H9 (cell line): ENCODE measurements at regions not wholly inside any gene's neighbourhood (a gene's known extent, or its start where the extent isn't known, plus 50 kb on each side); places are given as distances from the start of the nearest gene placed in this dataset.

Source experiments
- DNase-seq: peaks from one replicate; pipeline ENCODE4 v3.0.0-alpha.2; 2017
- H2AFZ ChIP-seq: one replicate; pipeline ENCODE4 v1.6.1; 2013; ENCODE audit warnings: mild to moderate bottlenecking, low read length, control low read depth, moderate library complexity
- H2AK5ac ChIP-seq: 2 replicates; pipeline ENCODE4 v1.6.1; 2013; ENCODE audit warnings: low read length, control low read depth, mixed read lengths; ENCODE audit not compliant: insufficient read length
- H2BK120ac ChIP-seq: one replicate; pipeline ENCODE4 v1.6.1; 2013; ENCODE audit warnings: low read depth, mild to moderate bottlenecking, low read length, control low read depth, inconsistent platforms; ENCODE audit not compliant: poor library complexity, severe bottlenecking
- H2BK12ac ChIP-seq: 2 replicates; pipeline ENCODE4 v1.6.1; 2013; ENCODE audit warnings: low read length, control low read depth, mixed read lengths, low read depth; ENCODE audit not compliant: insufficient read length
- H2BK15ac ChIP-seq: 2 replicates; pipeline ENCODE4 v1.6.1; 2013; ENCODE audit warnings: low read depth, low read length, control low read depth
- H2BK20ac ChIP-seq: one replicate; pipeline ENCODE4 v1.6.1; 2013; ENCODE audit warnings: low read depth, mild to moderate bottlenecking, low read length, control low read depth, inconsistent platforms; ENCODE audit not compliant: poor library complexity, severe bottlenecking
- H2BK5ac ChIP-seq: 2 replicates; pipeline ENCODE4 v1.6.1; 2013; ENCODE audit warnings: low read length, control low read depth, mixed read lengths; ENCODE audit not compliant: insufficient read length
- H3K14ac ChIP-seq: 2 replicates; pipeline ENCODE4 v1.6.1; 2013; ENCODE audit warnings: low read length, control low read depth; ENCODE audit not compliant: insufficient read depth
- H3K18ac ChIP-seq: 2 replicates; pipeline ENCODE4 v1.6.1; 2013; ENCODE audit warnings: low read depth, mild to moderate bottlenecking, mixed read lengths, low read length, control low read depth; ENCODE audit not compliant: insufficient read length
- H3K23ac ChIP-seq: 2 replicates; pipeline ENCODE4 v1.6.1; 2013; ENCODE audit warnings: low read length, control low read depth, mixed read lengths, low read depth; ENCODE audit not compliant: insufficient read length
- H3K23me2 ChIP-seq: 2 replicates; pipeline ENCODE4 v1.6.1; 2013; ENCODE audit warnings: low read depth, mild to moderate bottlenecking, mixed read lengths, low read length, control low read depth; ENCODE audit not compliant: insufficient read length, poor library complexity, severe bottlenecking
- H3K27ac ChIP-seq: 2 replicates; pipeline ENCODE4 v1.5.1; 2013; ENCODE audit warnings: low read length, control low read depth, mixed read lengths, low read depth; ENCODE audit not compliant: insufficient read length
- H3K27me3 ChIP-seq: 2 replicates; pipeline ENCODE4 v1.6.1; 2013; ENCODE audit warnings: low read length, control low read depth, inconsistent platforms; ENCODE audit not compliant: insufficient read depth
- H3K4ac ChIP-seq: 2 replicates; pipeline ENCODE4 v1.6.1; 2013; ENCODE audit warnings: low read depth, mild to moderate bottlenecking, control low read depth, inconsistent platforms, low read length, moderate library complexity
- H3K4me1 ChIP-seq: 2 replicates; pipeline ENCODE4 v1.6.1; 2013; ENCODE audit warnings: low read length, control low read depth, inconsistent platforms; ENCODE audit not compliant: insufficient read depth
- H3K4me2 ChIP-seq: 2 replicates; pipeline ENCODE4 v1.6.1; 2013; ENCODE audit warnings: low read length, control low read depth, mixed read lengths; ENCODE audit not compliant: insufficient read length, insufficient read depth
- H3K56ac ChIP-seq: 2 replicates; pipeline ENCODE4 v1.6.1; 2013; ENCODE audit warnings: low read depth, mild to moderate bottlenecking, mixed read lengths, low read length, control low read depth; ENCODE audit not compliant: insufficient read length
- H3K79me1 ChIP-seq: 2 replicates; pipeline ENCODE4 v1.6.1; 2013; ENCODE audit warnings: low read depth, mild to moderate bottlenecking, moderate library complexity, low read length, control low read depth, inconsistent platforms; ENCODE audit not compliant: insufficient read depth, poor library complexity, severe bottlenecking
- H3K79me2 ChIP-seq: 2 replicates; pipeline ENCODE4 v1.6.1; 2013; ENCODE audit warnings: low read length, control low read depth, inconsistent platforms; ENCODE audit not compliant: insufficient read depth
- H3K9ac ChIP-seq: 2 replicates; pipeline ENCODE4 v1.6.1; 2013; ENCODE audit warnings: low read length, control low read depth, mixed read lengths; ENCODE audit not compliant: insufficient read length; ENCODE audit errors: extremely low read depth
- H3K9me3 ChIP-seq: one replicate; pipeline ENCODE4 v1.6.1; 2013; ENCODE audit warnings: low read depth, low read length, inconsistent platforms; ENCODE audit not compliant: control insufficient read depth
- H3T11ph ChIP-seq: one replicate; pipeline ENCODE4 v1.6.1; 2013; ENCODE audit warnings: mild to moderate bottlenecking, low read length, control low read depth, inconsistent platforms
- H4K20me1 ChIP-seq: one replicate; pipeline ENCODE4 v1.6.1; 2013; ENCODE audit not compliant: control insufficient read depth, insufficient read length, insufficient read depth
- H4K5ac ChIP-seq: 2 replicates; pipeline ENCODE4 v1.6.1; 2013; ENCODE audit warnings: low read depth, mild to moderate bottlenecking, mixed read lengths, low read length, control low read depth; ENCODE audit not compliant: insufficient read length
- H4K8ac ChIP-seq: replicated peaks from 2 replicates; pipeline ENCODE4 v1.6.1; 2013; ENCODE audit warnings: low read length, control low read depth, mixed read lengths, low read depth; ENCODE audit not compliant: insufficient read length
- H4K91ac ChIP-seq: 2 replicates; pipeline ENCODE4 v1.6.1; 2013; ENCODE audit warnings: low read depth, mild to moderate bottlenecking, moderate library complexity, mixed read lengths, low read length, control low read depth; ENCODE audit not compliant: insufficient read length
- H3K27ac Mint-ChIP-seq, 3 experiments: 2 replicates in 2 of 3; 3 replicates in 1 of 3; pipeline ENCODE4 v1.8.0; 2020 to 2021; ENCODE audit warnings: mixed read lengths in 3 of 3, mild to moderate bottlenecking in 1 of 3, moderate library complexity in 1 of 3
- H3K27me3 Mint-ChIP-seq: 2 replicates; pipeline ENCODE4 v1.8.0; 2021; ENCODE audit warnings: low read depth, mild to moderate bottlenecking, moderate library complexity, mixed read lengths
- H3K36me3 Mint-ChIP-seq, 3 experiments: 2 replicates in 2 of 3; 3 replicates in 1 of 3; pipeline ENCODE4 v1.8.0; 2020 to 2021; ENCODE audit warnings: low read depth in 3 of 3, mixed read lengths in 3 of 3; ENCODE audit not compliant: insufficient read depth in 1 of 3
- H3K4me1 Mint-ChIP-seq, 2 experiments: 2 replicates each; pipeline ENCODE4 v1.8.0; 2020; ENCODE audit warnings: mixed read lengths in 2 of 2
- H3K4me3 Mint-ChIP-seq, 2 experiments: 2 replicates in 1 of 2; 3 replicates in 1 of 2; pipeline ENCODE4 v1.8.0; 2020 to 2021; ENCODE audit warnings: mild to moderate bottlenecking in 2 of 2, mixed read lengths in 2 of 2, moderate library complexity in 1 of 2
- H3K9me3 Mint-ChIP-seq, 2 experiments: 2 replicates in 1 of 2; 3 replicates in 1 of 2; pipeline ENCODE4 v1.8.0; 2020; ENCODE audit warnings: mild to moderate bottlenecking in 2 of 2, mixed read lengths in 2 of 2, moderate library complexity in 1 of 2
- WGBS: extraction: QIAGEN DNeasy Blood & Tissue Kit; methylation state at CpG from one replicate; pipeline ENCODE4 v1.1.7; 2013; ENCODE audit warnings: missing lambda C conversion rate, low lambda C conversion rate, mixed read lengths; ENCODE audit not compliant: insufficient read length; ENCODE audit errors: extremely low coverage; 5-methylcytosine and 5-hydroxymethylcytosine counted together
- TF ChIP-seq, protein P1 (sequence below): fragments of 200-600 bp; sonication (generic); conservative IDR thresholded peaks from 3 replicates; pipeline ENCODE4 v1.8.0; 2021; ENCODE audit warnings: antibody characterized with exemption, mild to moderate bottlenecking

DNA sequence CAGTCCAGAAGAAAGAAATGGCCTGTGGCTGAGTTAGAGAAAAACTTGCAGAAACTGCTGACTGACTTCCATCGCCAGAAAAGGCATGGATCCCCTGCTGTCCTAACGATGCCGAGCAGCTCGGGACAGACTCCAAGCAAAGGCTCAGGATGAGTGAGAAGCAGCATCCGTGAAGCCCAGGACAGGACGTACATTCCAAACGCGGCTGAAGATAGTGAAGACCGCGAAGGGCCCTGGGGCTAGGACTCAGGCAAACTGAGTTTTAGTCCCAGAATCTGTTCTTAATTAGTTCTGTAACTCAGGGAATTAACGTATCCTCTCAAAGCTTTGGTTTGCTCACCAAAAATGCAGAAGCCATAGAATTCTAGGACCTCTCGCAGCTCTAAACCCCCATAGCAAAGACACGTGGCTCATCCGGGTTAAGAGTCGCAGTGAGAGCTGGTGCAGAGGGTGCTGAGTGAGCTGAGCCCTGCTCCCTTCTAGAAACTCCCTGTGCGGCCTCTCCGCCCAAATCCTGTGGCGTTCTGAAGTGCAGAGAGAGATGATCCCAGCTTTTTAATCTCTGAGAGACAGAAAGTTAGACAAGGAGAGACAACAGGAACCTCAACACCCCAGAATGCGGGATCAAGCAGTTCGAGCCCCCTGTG lies 132.9 kb upstream of the THBS2 start:
- Histone ChIP-seq H3T11ph (no peak overlapping the region), H4K5ac (no peak overlapping the region), H3K4me2 (no peak overlapping the region), H3K79me2 (no peaks in the 10 kb centered on the region), H3K23me2 (no peaks in the 10 kb centered on the region), H3K79me1 (no peaks in the 10 kb centered on the region), H2BK120ac (no peak overlapping the region), H3K27ac (no peak overlapping the region), H4K91ac (no peak overlapping the region), H3K56ac (no peak overlapping the region), H3K9ac (no peak overlapping the region), H4K20me1 (no peaks in the 10 kb centered on the region), H2BK5ac (no peak overlapping the region), H3K14ac (no peak overlapping the region), H3K27me3 (no peaks in the 10 kb centered on the region), H4K8ac (no peak overlapping the region), H2BK20ac (no peak overlapping the region), H3K9me3 (no peaks in the 10 kb centered on the region), H3K4ac (no peak overlapping the region), H3K4me1 (no peaks in the 10 kb centered on the region), H2BK12ac (no peak overlapping the region), H3K23ac (no peak overlapping the region), H3K18ac (no peak overlapping the region), H2BK15ac (no peak overlapping the region), H2AK5ac (no peak overlapping the region), H2AFZ (no peak overlapping the region)
- no CpG with 5 or more reads among the region's 20 CpGs for WGBS
- peaks cover 8 to 9% of the 10 kb centered on the region in 2 experiments for H3K4me1 Mint-ChIP-seq
- H3K4me3 Mint-ChIP-seq: no peak overlapping the region
- no peak for DNase-seq
- TF ChIP-seq, protein P1, sequence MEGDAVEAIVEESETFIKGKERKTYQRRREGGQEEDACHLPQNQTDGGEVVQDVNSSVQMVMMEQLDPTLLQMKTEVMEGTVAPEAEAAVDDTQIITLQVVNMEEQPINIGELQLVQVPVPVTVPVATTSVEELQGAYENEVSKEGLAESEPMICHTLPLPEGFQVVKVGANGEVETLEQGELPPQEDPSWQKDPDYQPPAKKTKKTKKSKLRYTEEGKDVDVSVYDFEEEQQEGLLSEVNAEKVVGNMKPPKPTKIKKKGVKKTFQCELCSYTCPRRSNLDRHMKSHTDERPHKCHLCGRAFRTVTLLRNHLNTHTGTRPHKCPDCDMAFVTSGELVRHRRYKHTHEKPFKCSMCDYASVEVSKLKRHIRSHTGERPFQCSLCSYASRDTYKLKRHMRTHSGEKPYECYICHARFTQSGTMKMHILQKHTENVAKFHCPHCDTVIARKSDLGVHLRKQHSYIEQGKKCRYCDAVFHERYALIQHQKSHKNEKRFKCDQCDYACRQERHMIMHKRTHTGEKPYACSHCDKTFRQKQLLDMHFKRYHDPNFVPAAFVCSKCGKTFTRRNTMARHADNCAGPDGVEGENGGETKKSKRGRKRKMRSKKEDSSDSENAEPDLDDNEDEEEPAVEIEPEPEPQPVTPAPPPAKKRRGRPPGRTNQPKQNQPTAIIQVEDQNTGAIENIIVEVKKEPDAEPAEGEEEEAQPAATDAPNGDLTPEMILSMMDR: no peak
- no peaks in the 10 kb centered on the region; the same call in none of the 2 replicates for H3K27me3 Mint-ChIP-seq
- 0 out of 7 replicates have a peak overlapping the region, but pooled peaks of 1 of the 3 experiments have one; percentile 28 for H3K27ac Mint-ChIP-seq
- H3K36me3 Mint-ChIP-seq: peaks cover 8 to 22% (median 17%) of the 10 kb centered on the region in 3 experiments
- peaks cover 18 to 26% of the 10 kb centered on the region in 2 experiments for H3K9me3 Mint-ChIP-seq
